ENCODE measurements at regions not wholly inside any gene's neighbourhood (a gene's known extent, or its start where the extent isn't known, plus 50 kb on each side); places are given as distances from the start of the nearest gene placed in this dataset.

GRCh38 chr12:33581613-33582122 lies 142.0 kb upstream of the SYT10 start:
- H3K9me3 ChIP-seq (replicated peaks; ENCODE audit: insufficient read depth, low read length): no peaks in the 10 kb centered on the region
- TF ChIP-seq CTCF (IDR thresholded peaks at IDR 0.05; ENCODE audit: low read length): no peak
- no peaks in the 10 kb centered on the region for H3K4me1 ChIP-seq (ENCODE audit: low read length)
- no peaks in the 10 kb centered on the region for H3F3A ChIP-seq (ENCODE audit: insufficient read depth, low read length)
- DNase-seq: no peak
- no peaks in the 10 kb centered on the region for H3K36me3 ChIP-seq (replicated peaks; ENCODE audit: insufficient read depth, low read length)
- H3K4me2 ChIP-seq (ENCODE audit: low read depth, low read length): no peak overlapping the region
- no peak overlapping the region for H3K9ac ChIP-seq (ENCODE audit: low read length)
- H2AFZ ChIP-seq (ENCODE audit: low read length): no peak overlapping the region
- no peaks in the 10 kb centered on the region for H3K79me2 ChIP-seq (ENCODE audit: low read length)
- H4K20me1 ChIP-seq (ENCODE audit: insufficient read depth, low read length): no peaks in the 10 kb centered on the region
- no peaks in the 10 kb centered on the region for H3K9me2 ChIP-seq (replicated peaks; ENCODE audit: insufficient read depth, low read length)
- no peaks in the 10 kb centered on the region for H3K27me3 ChIP-seq (replicated peaks; ENCODE audit: insufficient read depth, low read length)
- no peak overlapping the region for H3K4me3 ChIP-seq (ENCODE audit: low read length)
- H3K27ac ChIP-seq (ENCODE audit: low read length): no peak overlapping the region

DNA sequence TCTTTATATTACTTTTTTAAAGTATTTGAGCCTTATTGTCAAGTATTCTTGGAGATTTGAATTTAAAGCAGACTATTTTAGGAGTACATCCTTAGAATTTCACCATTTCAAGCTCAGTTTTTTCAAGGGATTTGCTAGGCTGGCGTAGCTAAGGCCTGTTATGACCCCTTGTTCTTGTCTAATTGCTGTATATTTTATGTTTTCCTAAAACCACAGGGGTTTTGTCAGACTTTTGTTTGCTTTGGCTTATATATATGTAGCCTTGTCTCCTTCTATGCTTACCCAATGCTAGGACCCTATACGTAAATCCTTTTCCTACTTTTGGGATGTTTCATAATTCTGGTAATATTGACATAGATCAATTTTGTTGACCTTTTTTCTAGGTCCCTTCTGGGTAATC lies 147.0 kb upstream of the SYT10 start:
- Histone ChIP-seq H3K27ac (ENCODE audit: low read length) (no peak overlapping the region), H3K4me2 (ENCODE audit: low read depth, low read length) (no peak overlapping the region)
- TF ChIP-seq CTCF (IDR thresholded peaks at IDR 0.05; ENCODE audit: low read length) (no peak), EZH2phosphoT487 (IDR thresholded peaks at IDR 0.05; ENCODE audit: low read length) (no peak), EZH2 (optimal IDR thresholded peaks at IDR 0.05; ENCODE audit: low read depth, low read length) (no peak)

GRCh38 chr12:33587354-33587753 lies 147.7 kb upstream of the SYT10 start:
- no peak for DNase-seq
- H3K9me3 ChIP-seq (replicated peaks; ENCODE audit: insufficient read depth, low read length): no peaks in the 10 kb centered on the region
- H3K9ac ChIP-seq (ENCODE audit: low read length): no peak overlapping the region
- no peak overlapping the region for H2AFZ ChIP-seq (ENCODE audit: low read length)
- H3K27me3 ChIP-seq (replicated peaks; ENCODE audit: insufficient read depth, low read length): no peaks in the 10 kb centered on the region
- no peaks in the 10 kb centered on the region for H3K36me3 ChIP-seq (replicated peaks; ENCODE audit: insufficient read depth, low read length)
- TF ChIP-seq EZH2phosphoT487 (IDR thresholded peaks at IDR 0.05; ENCODE audit: low read length) (no peak), EZH2 (optimal IDR thresholded peaks at IDR 0.05; ENCODE audit: low read depth, low read length) (no peak), CTCF (IDR thresholded peaks at IDR 0.05; ENCODE audit: low read length) (no peak)
- H3K4me1 ChIP-seq (ENCODE audit: low read length): peaks cover 13% of the 10 kb centered on the region
- no peak overlapping the region for H3K27ac ChIP-seq (ENCODE audit: low read length)
- no peaks in the 10 kb centered on the region for H3K9me2 ChIP-seq (replicated peaks; ENCODE audit: insufficient read depth, low read length)
- no peak overlapping the region for H3K4me2 ChIP-seq (ENCODE audit: low read depth, low read length)
- H4K20me1 ChIP-seq (ENCODE audit: insufficient read depth, low read length): no peaks in the 10 kb centered on the region
- H3F3A ChIP-seq (ENCODE audit: insufficient read depth, low read length): peaks cover 3% of the 10 kb centered on the region; the same call in 1 of the 2 replicates
- H3K4me3 ChIP-seq (ENCODE audit: low read length): no peak overlapping the region
- no peaks in the 10 kb centered on the region for H3K79me2 ChIP-seq (ENCODE audit: low read length)

More for the DNA sequence above, 147.0 kb upstream of the SYT10 start:
- Histone ChIP-seq H3F3A (ENCODE audit: insufficient read depth, low read length) (peaks cover 3% of the 10 kb centered on the region; the same call in 1 of the 2 replicates), H3K9me2 (replicated peaks; ENCODE audit: insufficient read depth, low read length) (no peaks in the 10 kb centered on the region), H3K4me1 (ENCODE audit: low read length) (peaks cover 13% of the 10 kb centered on the region), H3K4me3 (ENCODE audit: low read length) (no peak overlapping the region), H3K9me3 (replicated peaks; ENCODE audit: insufficient read depth, low read length) (no peaks in the 10 kb centered on the region), H3K9ac (ENCODE audit: low read length) (no peak overlapping the region), H3K36me3 (replicated peaks; ENCODE audit: insufficient read depth, low read length) (no peaks in the 10 kb centered on the region), H2AFZ (ENCODE audit: low read length) (no peak overlapping the region), H4K20me1 (ENCODE audit: insufficient read depth, low read length) (no peaks in the 10 kb centered on the region), H3K27me3 (replicated peaks; ENCODE audit: insufficient read depth, low read length) (no peaks in the 10 kb centered on the region), H3K79me2 (ENCODE audit: low read length) (no peaks in the 10 kb centered on the region)
- DNase-seq: no peak
